HepG2 (cell line): ENCODE measurements at regions not wholly inside any gene's neighbourhood (a gene's known extent, or its start where the extent isn't known, plus 50 kb on each side); places are given as distances from the start of the nearest gene placed in this dataset.

Source experiments
- ATAC-seq: fragments of 200-7000 bp; cut with Tn5 transposase; 3 replicates; pipeline ENCODE4 v1.9.1; 2020; ENCODE audit warnings: mild to moderate bottlenecking, moderate library complexity
- BruUV-seq: library from RNA; stranded (reverse); fragments of 400-500 nt; replicated peaks from 2 replicates; lab custom pipeline; 2021; lab: Mats Ljungman, UMichigan
- CTCF ChIA-PET: fragments of 300-600 bp; formaldehyde crosslinking; extraction: SDS; loops from one replicate; lab custom pipeline; 2021; ENCODE audit warnings: low total read pairs, inconsistent platforms, low intra/inter-chr PET ratio; lab: Yijun Ruan, JAX
- POLR2A ChIA-PET: fragments of 350-600 bp; sonication (Branson Sonifier 250); formaldehyde crosslinking; loops from one replicate; lab custom pipeline; 2020; ENCODE audit warnings: antibody characterized with exemption, inconsistent platforms; lab: Yijun Ruan, JAX
- DNase-seq: peaks from one replicate; pipeline ENCODE4 v3.0.0-alpha.2; 2015; ENCODE audit warnings: low spot score
- FAIRE-seq: peaks from 3 replicates; lab custom pipeline; 2011; peaks lifted over from hg19 to GRCh38; lab: Jason Lieb, UNC
- H2AFZ ChIP-seq: one replicate; pipeline ENCODE4 v1.6.1; 2011; ENCODE audit warnings: low read length, inconsistent platforms
- H3K27ac ChIP-seq: fragments of 300-600 bp; 3 replicates; pipeline ENCODE4 v1.8.0; 2011; ENCODE audit warnings: mixed run types, mild to moderate bottlenecking, mixed read lengths, low read length, inconsistent platforms; ENCODE audit not compliant: insufficient read depth; ENCODE audit errors: extremely low read length
- H3K27me3 ChIP-seq, 2 experiments: fragments of 200-600 bp in 1 of 2; 2 replicates in 1 of 2; 3 replicates in 1 of 2; pipeline versions ENCODE4 v1.6.0 to v1.8.0; 2011; ENCODE audit warnings: low read length in 2 of 2, mild to moderate bottlenecking in 2 of 2, moderate library complexity in 2 of 2, inconsistent platforms in 1 of 2; ENCODE audit not compliant: insufficient read depth in 2 of 2, control insufficient read depth in 1 of 2
- H3K36me3 ChIP-seq, 2 experiments: fragments of 200-600 bp in 1 of 2; replicated peaks in 1 of 2; 2 replicates in 1 of 2; 3 replicates in 1 of 2; pipeline versions ENCODE4 v1.5.1 to v1.8.0; 2011; ENCODE audit warnings: low read length in 2 of 2, inconsistent platforms in 1 of 2; ENCODE audit not compliant: insufficient read depth in 2 of 2, control insufficient read depth in 1 of 2
- H3K4me1 ChIP-seq: 2 replicates; pipeline ENCODE4 v1.5.1; 2012; ENCODE audit warnings: low read length, inconsistent platforms; ENCODE audit not compliant: insufficient read depth
- H3K4me2 ChIP-seq: 2 replicates; pipeline ENCODE4 v1.6.0; 2011; ENCODE audit warnings: low read depth, low read length, inconsistent platforms
- H3K4me3 ChIP-seq, 3 experiments: fragments of 200-600 bp in 1 of 3; sonication (generic), shearing (Covaris generic) in 1 of 3; replicated peaks in 1 of 3; 2 replicates each; pipeline ENCODE4 v1.5.1; 2011 to 2016; ENCODE audit warnings: low read length in 3 of 3, inconsistent platforms in 2 of 3, low read depth in 2 of 3, mild to moderate bottlenecking in 2 of 3, control low read depth in 1 of 3, mixed read lengths in 1 of 3; ENCODE audit not compliant: insufficient read depth in 1 of 3
- H3K79me2 ChIP-seq: one replicate; pipeline ENCODE4 v1.6.1; 2011; ENCODE audit warnings: low read length, inconsistent platforms; ENCODE audit not compliant: insufficient read depth
- H3K9ac ChIP-seq: 2 replicates; pipeline ENCODE4 v1.6.0; 2011; ENCODE audit warnings: mild to moderate bottlenecking, low read depth, low read length, inconsistent platforms; ENCODE audit not compliant: insufficient read depth
- H3K9me3 ChIP-seq: 2 replicates; pipeline ENCODE4 v1.5.1; 2012; ENCODE audit warnings: mild to moderate bottlenecking, low read length
- H4K20me1 ChIP-seq: 2 replicates; pipeline ENCODE4 v1.6.0; 2011; ENCODE audit warnings: inconsistent platforms, mild to moderate bottlenecking, low read length, moderate library complexity; ENCODE audit not compliant: insufficient read depth
- ATM ChIP-seq: fragments of 450-650 bp; IDR thresholded peaks from 2 replicates; pipeline ENCODE4 v1.7.1; 2017; ENCODE audit warnings: mild to moderate bottlenecking, borderline replicate concordance
- EED ChIP-seq: sonication (generic); formaldehyde crosslinking; IDR thresholded peaks from 2 replicates; pipeline ENCODE4 v1.5.0; 2020; ENCODE audit warnings: mild to moderate bottlenecking, missing genetic modification reagents
- FOSL2 ChIP-seq: sonication (generic); formaldehyde crosslinking; IDR thresholded peaks from 2 replicates; pipeline ENCODE4 v1.4.0; 2020; ENCODE audit warnings: missing genetic modification reagents
- MEF2D ChIP-seq: sonication (generic); formaldehyde crosslinking; IDR thresholded peaks from 2 replicates; pipeline ENCODE4 v1.5.1; 2020; ENCODE audit warnings: mild to moderate bottlenecking, missing genetic modification reagents
- SMYD3 ChIP-seq: sonication (generic); formaldehyde crosslinking; IDR thresholded peaks from 2 replicates; pipeline ENCODE4 v1.8.1; 2023; ENCODE audit warnings: mild to moderate bottlenecking, missing genetic modification reagents
- SRF ChIP-seq: IDR thresholded peaks from 2 replicates; pipeline ENCODE4 v1.6.1; 2011; ENCODE audit warnings: mild to moderate bottlenecking, low read depth, low read length, moderate library complexity
- ZBTB7B ChIP-seq: sonication (generic); formaldehyde crosslinking; IDR thresholded peaks from 2 replicates; pipeline ENCODE4 v1.4.0; 2020; ENCODE audit warnings: missing genetic modification reagents
- ZNF333 ChIP-seq: sonication (generic); formaldehyde crosslinking; IDR thresholded peaks from 2 replicates; pipeline ENCODE4 v1.4.0; 2020; ENCODE audit warnings: mild to moderate bottlenecking, missing genetic modification reagents, borderline replicate concordance
- WGBS: methylation state at CpG from one replicate; pipeline ENCODE4 v1.1.6; 2017; ENCODE audit warnings: low lambda C conversion rate; 5-methylcytosine and 5-hydroxymethylcytosine counted together
- in situ Hi-C: cut with HindIII; loops from 2 replicates; pipeline ENCODE4 v1.10.0; 2017; ENCODE audit warnings: low pct_unique_long_range_greater_than_20kb; ENCODE audit not compliant: extremely low pct_ligation_motif_present
- intact Hi-C: fragments of 100-400 bp; cut with micrococcal nuclease; formaldehyde crosslinking; loops from one replicate; pipeline ENCODE4 v1.10.0; 2022; ENCODE audit not compliant: unreplicated experiment
- TF ChIP-seq, protein P1 (sequence below): sonication (generic); formaldehyde crosslinking; IDR thresholded peaks from 2 replicates; pipeline ENCODE4 v1.4.0; 2020; ENCODE audit warnings: missing genetic modification reagents
- TF ChIP-seq, protein P2 (sequence below): IDR thresholded peaks from 2 replicates; pipeline ENCODE4 v1.6.1; 2016; ENCODE audit warnings: missing biosample characterization, missing genetic modification reagents, low read depth
- TF ChIP-seq, protein P3 (sequence below): fragments of 450-650 bp; IDR thresholded peaks from 2 replicates; pipeline ENCODE4 v1.6.1; 2017; ENCODE audit warnings: mild to moderate bottlenecking
- TF ChIP-seq, protein P4 (sequence below): sonication (generic); formaldehyde crosslinking; IDR thresholded peaks from 2 replicates; pipeline ENCODE4 v1.4.0; 2020; ENCODE audit warnings: mild to moderate bottlenecking, low read depth, missing genetic modification reagents

DNA sequence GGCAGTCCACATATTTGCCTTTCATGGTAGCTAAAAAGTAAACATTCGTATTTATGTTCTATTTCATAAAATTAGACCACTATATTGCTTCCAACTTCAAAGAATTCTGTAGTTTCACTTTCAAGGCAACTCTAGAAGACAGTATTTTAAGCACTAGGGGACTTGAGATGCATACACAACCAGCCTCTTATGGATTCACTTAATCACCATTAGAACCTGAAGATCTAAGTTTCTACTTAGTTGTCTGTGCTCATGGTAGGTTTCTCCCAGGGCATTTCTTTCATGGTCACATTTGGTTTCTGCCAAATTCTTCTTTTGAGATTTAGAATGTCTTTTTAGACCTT is 209.9 kb upstream of the HCCS start:
- Histone ChIP-seq H3K4me2 (peak overlapping the region; percentile 47; the same call in 1 of the 2 replicates), H3K27ac (no peak overlapping the region), H3K9me3 (no peaks in the 10 kb centered on the region), H3K4me3 (no peak overlapping the region), H3K79me2 (no peaks in the 10 kb centered on the region), H2AFZ (no peak overlapping the region), H4K20me1 (no peaks in the 10 kb centered on the region), H3K36me3 (no peaks in the 10 kb centered on the region), H3K4me1 (peaks cover 29% of the 10 kb centered on the region), H3K9ac (no peak overlapping the region), H3K27me3 (no peaks in the 10 kb centered on the region)
- intact Hi-C loops = loop anchor here (5.0 to 10.0 kb wide), 2 partner anchors 81 to 194 kb away; no protein-coding TSS in a partner anchor
- FAIRE-seq (no peak), ATAC-seq (no peak; the same call in 2 of the 3 replicates), DNase-seq (no peak)
- BruUV-seq = no TSS peak
- ChIA-PET CTCF (no interaction called here), POLR2A (interaction anchor here (1.3 to 1.6 kb wide), 2 partner anchors 80 to 91 kb away, joined by 3 to 5 read pairs; no protein-coding TSS in a partner anchor)
- 11% methylated on average over 1 of the region's 1 CpG for WGBS
- no peak for TF ChIP-seq SRF
- TF ChIP-seq SMYD3 (CRISPR knock-in tag) = no peak
- TF ChIP-seq ATM = no peak
- TF ChIP-seq, protein P1, sequence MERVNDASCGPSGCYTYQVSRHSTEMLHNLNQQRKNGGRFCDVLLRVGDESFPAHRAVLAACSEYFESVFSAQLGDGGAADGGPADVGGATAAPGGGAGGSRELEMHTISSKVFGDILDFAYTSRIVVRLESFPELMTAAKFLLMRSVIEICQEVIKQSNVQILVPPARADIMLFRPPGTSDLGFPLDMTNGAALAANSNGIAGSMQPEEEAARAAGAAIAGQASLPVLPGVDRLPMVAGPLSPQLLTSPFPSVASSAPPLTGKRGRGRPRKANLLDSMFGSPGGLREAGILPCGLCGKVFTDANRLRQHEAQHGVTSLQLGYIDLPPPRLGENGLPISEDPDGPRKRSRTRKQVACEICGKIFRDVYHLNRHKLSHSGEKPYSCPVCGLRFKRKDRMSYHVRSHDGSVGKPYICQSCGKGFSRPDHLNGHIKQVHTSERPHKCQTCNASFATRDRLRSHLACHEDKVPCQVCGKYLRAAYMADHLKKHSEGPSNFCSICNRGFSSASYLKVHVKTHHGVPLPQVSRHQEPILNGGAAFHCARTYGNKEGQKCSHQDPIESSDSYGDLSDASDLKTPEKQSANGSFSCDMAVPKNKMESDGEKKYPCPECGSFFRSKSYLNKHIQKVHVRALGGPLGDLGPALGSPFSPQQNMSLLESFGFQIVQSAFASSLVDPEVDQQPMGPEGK (CRISPR knock-in tag) = no peak
- in situ Hi-C loops = no loop called here

DNA sequence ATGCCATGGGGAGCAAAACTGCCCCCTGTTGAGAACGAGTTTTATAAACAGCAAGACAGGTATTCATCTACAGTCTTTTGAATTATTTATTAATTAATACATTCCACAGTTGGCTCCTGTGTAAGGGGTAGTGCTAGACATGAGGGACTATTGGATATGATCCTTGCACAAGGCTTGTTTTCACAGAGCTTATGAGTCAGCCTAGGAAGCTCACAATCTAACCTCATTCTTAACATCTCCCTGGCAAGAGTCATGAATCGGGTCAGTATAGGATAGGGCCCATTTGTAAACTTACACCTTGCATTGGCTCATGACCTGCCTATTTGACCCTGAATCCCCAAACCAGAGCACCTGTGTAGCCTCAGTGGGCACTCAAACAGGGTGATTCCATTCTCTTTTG is 209.1 kb upstream of the HCCS start:
- Histone ChIP-seq H3K9ac (no peak overlapping the region), H3K27me3 (no peaks in the 10 kb centered on the region), H3K36me3 (no peaks in the 10 kb centered on the region), H3K79me2 (no peaks in the 10 kb centered on the region), H3K4me1 (peaks cover 29% of the 10 kb centered on the region), H2AFZ (no peak overlapping the region), H4K20me1 (no peaks in the 10 kb centered on the region), H3K4me3 (no peak overlapping the region), H3K27ac (no peak overlapping the region), H3K4me2 (no peak overlapping the region), H3K9me3 (no peaks in the 10 kb centered on the region)
- peak; percentile 80 for ATAC-seq
- 8% methylated on average over 2 of the region's 2 CpGs for WGBS
- BruUV-seq = no TSS peak
- in situ Hi-C loops = no loop called here
- FAIRE-seq = no peak
- POLR2A ChIA-PET = interaction anchor here (1.6 kb wide), 1 partner anchor 80 kb away, joined by 3 read pairs; no protein-coding TSS in a partner anchor
- CTCF ChIA-PET = no interaction called here
- DNase-seq = peak; percentile 55
- intact Hi-C loops = loop anchor here (5.0 to 10.0 kb wide), 2 partner anchors 80 to 193 kb away; no protein-coding TSS in a partner anchor
- TF ChIP-seq ZNF333 (no peak), MEF2D (CRISPR knock-in tag) (no peak), FOSL2 (CRISPR knock-in tag) (peak; percentile 70), EED (CRISPR knock-in tag) (no peak), ZBTB7B (CRISPR knock-in tag) (no peak)
- TF ChIP-seq, protein P2, sequence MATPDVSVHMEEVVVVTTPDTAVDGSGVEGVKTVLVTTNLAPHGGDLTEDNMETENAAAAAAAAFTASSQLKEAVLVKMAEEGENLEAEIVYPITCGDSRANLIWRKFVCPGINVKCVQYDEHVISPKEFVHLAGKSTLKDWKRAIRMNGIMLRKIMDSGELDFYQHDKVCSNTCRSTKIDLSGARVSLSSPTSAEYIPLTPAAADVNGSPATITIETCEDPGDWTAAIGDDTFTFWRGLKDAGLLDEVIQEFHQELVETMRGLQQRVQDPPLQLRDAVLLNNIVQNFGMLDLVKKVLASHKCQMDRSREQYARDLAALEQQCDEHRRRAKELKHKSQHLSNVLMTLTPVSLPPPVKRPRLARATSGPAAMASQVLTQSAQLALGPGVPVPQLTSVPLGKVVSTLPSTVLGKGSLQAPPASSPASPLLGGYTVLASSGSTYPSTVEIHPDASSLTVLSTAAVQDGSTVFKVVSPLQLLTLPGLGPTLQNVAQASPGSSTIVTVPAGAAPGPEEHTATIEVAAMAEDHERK (CRISPR knock-in tag) = no peak
- TF ChIP-seq, protein P3, sequence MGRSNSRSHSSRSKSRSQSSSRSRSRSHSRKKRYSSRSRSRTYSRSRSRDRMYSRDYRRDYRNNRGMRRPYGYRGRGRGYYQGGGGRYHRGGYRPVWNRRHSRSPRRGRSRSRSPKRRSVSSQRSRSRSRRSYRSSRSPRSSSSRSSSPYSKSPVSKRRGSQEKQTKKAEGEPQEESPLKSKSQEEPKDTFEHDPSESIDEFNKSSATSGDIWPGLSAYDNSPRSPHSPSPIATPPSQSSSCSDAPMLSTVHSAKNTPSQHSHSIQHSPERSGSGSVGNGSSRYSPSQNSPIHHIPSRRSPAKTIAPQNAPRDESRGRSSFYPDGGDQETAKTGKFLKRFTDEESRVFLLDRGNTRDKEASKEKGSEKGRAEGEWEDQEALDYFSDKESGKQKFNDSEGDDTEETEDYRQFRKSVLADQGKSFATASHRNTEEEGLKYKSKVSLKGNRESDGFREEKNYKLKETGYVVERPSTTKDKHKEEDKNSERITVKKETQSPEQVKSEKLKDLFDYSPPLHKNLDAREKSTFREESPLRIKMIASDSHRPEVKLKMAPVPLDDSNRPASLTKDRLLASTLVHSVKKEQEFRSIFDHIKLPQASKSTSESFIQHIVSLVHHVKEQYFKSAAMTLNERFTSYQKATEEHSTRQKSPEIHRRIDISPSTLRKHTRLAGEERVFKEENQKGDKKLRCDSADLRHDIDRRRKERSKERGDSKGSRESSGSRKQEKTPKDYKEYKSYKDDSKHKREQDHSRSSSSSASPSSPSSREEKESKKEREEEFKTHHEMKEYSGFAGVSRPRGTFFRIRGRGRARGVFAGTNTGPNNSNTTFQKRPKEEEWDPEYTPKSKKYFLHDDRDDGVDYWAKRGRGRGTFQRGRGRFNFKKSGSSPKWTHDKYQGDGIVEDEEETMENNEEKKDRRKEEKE = no peak
- TF ChIP-seq, protein P4, sequence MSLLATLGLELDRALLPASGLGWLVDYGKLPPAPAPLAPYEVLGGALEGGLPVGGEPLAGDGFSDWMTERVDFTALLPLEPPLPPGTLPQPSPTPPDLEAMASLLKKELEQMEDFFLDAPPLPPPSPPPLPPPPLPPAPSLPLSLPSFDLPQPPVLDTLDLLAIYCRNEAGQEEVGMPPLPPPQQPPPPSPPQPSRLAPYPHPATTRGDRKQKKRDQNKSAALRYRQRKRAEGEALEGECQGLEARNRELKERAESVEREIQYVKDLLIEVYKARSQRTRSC (CRISPR knock-in tag) = no peak
